ENCODE measurements at regions not wholly inside any gene's neighbourhood (a gene's known extent, or its start where the extent isn't known, plus 50 kb on each side); places are given as distances from the start of the nearest gene placed in this dataset.

DNA sequence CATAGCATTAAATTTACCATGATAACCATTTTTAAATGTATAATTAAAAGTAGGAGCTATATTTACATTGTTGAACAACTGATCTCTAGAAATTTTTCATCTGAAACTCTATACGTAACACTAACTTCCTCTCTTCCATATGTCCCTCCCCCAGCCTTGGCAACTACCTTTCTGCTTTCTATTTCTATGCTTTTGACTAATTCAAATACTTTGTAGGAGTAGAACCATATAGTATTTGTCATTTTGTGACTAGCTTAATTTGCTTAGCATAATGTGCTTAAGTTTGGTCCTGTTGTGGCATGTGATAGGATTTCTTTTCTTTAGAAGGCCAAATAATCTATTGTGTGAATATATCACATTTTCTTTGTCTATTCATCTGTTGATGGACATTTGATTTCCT lies 225.3 kb upstream of the POT1 start:
- TF ChIP-seq CTCF (IDR thresholded peaks at IDR 0.05) (no peak), POLR2A (IDR thresholded peaks at IDR 0.05) (no peak)
